HEK293 (cell line): ENCODE measurements at regions not wholly inside any gene's neighbourhood (a gene's known extent, or its start where the extent isn't known, plus 50 kb on each side); places are given as distances from the start of the nearest gene placed in this dataset.

Experiments
- CTCF ChIA-PET: fragments of 350-600 bp; formaldehyde crosslinking; extraction: SDS; loops from one replicate; lab custom pipeline; 2021; ENCODE audit warnings: antibody characterized with exemption; lab: Yijun Ruan, JAX
- POLR2A ChIA-PET: fragments of 300-600 bp; formaldehyde crosslinking; extraction: SDS; loops from one replicate; lab custom pipeline; 2020; ENCODE audit warnings: antibody characterized with exemption, inconsistent platforms; lab: Yijun Ruan, JAX
- H3K27ac ChIP-seq: fragments of 200-500 bp; sonication (Bioruptor generic); 2 replicates; pipeline ENCODE4 v1.5.1; 2014; ENCODE audit warnings: low read depth, low read length, control low read depth, inconsistent platforms; ENCODE audit errors: extremely low read depth
- H3K36me3 ChIP-seq, 2 experiments: fragments of 200-500 bp in 1 of 2; sonication (Bioruptor generic) in 1 of 2; 1 replicate in 1 of 2; 2 replicates in 1 of 2; pipeline ENCODE4 v1.5.1; 2014 to 2017; ENCODE audit warnings: inconsistent platforms in 2 of 2, low read length in 2 of 2; ENCODE audit not compliant: control insufficient read depth in 2 of 2, insufficient read depth in 1 of 2
- H3K4me1 ChIP-seq: fragments of 200-500 bp; sonication (Bioruptor generic); 2 replicates; pipeline ENCODE4 v1.5.1; 2014; ENCODE audit warnings: mild to moderate bottlenecking, low read length, inconsistent platforms; ENCODE audit not compliant: control insufficient read depth, insufficient read depth
- H3K4me3 ChIP-seq: 2 replicates; pipeline ENCODE4 v1.5.1; 2011; ENCODE audit warnings: low read depth, mild to moderate bottlenecking, control low read depth, low read length, moderate library complexity
- H3K9me3 ChIP-seq: fragments of 200-500 bp; sonication (Bioruptor generic); 2 replicates; pipeline ENCODE4 v1.5.1; 2014; ENCODE audit warnings: low read depth, low read length, inconsistent platforms; ENCODE audit not compliant: control insufficient read depth, insufficient read depth
- BCL11B ChIP-seq: fragments of 450-650 bp; formaldehyde crosslinking; IDR thresholded peaks from 2 replicates; pipeline ENCODE4 v1.5.1; 2016; ENCODE audit warnings: low read depth, missing biosample characterization, missing genetic modification characterization
- MZF1 ChIP-seq: fragments of 450-650 bp; formaldehyde crosslinking; IDR thresholded peaks from 2 replicates; pipeline ENCODE4 v1.5.1; 2017; ENCODE audit warnings: missing biosample characterization, missing genetic modification characterization, borderline replicate concordance
- REST ChIP-seq: fragments of 450-650 bp; formaldehyde crosslinking; IDR thresholded peaks from 2 replicates; pipeline ENCODE4 v1.5.1; 2016; ENCODE audit warnings: missing biosample characterization, missing genetic modification characterization
- ZBTB17 ChIP-seq: fragments of 450-650 bp; formaldehyde crosslinking; IDR thresholded peaks from 2 replicates; pipeline ENCODE4 v1.5.1; 2016; ENCODE audit warnings: missing biosample characterization, missing genetic modification characterization
- ZNF174 ChIP-seq: fragments of 450-650 bp; formaldehyde crosslinking; IDR thresholded peaks from 2 replicates; pipeline ENCODE4 v1.5.0; 2017; ENCODE audit warnings: missing biosample characterization, mild to moderate bottlenecking, missing genetic modification characterization
- ZNF404 ChIP-seq: fragments of 450-650 bp; formaldehyde crosslinking; IDR thresholded peaks from 2 replicates; pipeline ENCODE4 v1.5.1; 2017; ENCODE audit warnings: missing biosample characterization, missing genetic modification characterization
- ZNF449 ChIP-seq: fragments of 450-650 bp; formaldehyde crosslinking; IDR thresholded peaks from 2 replicates; pipeline ENCODE4 v1.5.1; 2017; ENCODE audit warnings: missing biosample characterization, mild to moderate bottlenecking, missing genetic modification characterization, moderate library complexity
- ZNF549 ChIP-seq: fragments of 450-650 bp; IDR thresholded peaks from 2 replicates; pipeline ENCODE4 v1.5.1; 2018; ENCODE audit warnings: missing biosample characterization, missing genetic modification characterization, mild to moderate bottlenecking, inconsistent platforms, moderate library complexity
- ZNF639 ChIP-seq: fragments of 450-650 bp; formaldehyde crosslinking; IDR thresholded peaks from 2 replicates; pipeline ENCODE4 v1.5.1; 2016; ENCODE audit warnings: missing biosample characterization, missing genetic modification characterization
- ZSCAN23 ChIP-seq: fragments of 450-650 bp; formaldehyde crosslinking; IDR thresholded peaks from 2 replicates; pipeline ENCODE4 v1.5.1; 2016; ENCODE audit warnings: missing biosample characterization, missing genetic modification characterization
- TF ChIP-seq, protein P1 (sequence below): fragments of 450-650 bp; formaldehyde crosslinking; IDR thresholded peaks from 2 replicates; pipeline ENCODE4 v1.5.1; 2016; ENCODE audit warnings: missing biosample characterization, missing genetic modification characterization
- TF ChIP-seq, protein P2 (sequence below): fragments of 450-650 bp; formaldehyde crosslinking; IDR thresholded peaks from 2 replicates; pipeline ENCODE4 v1.5.1; 2016; ENCODE audit warnings: missing biosample characterization, missing genetic modification characterization

GRCh38 chr15:91568036-91568435, 285.5 kb upstream of the SLCO3A1 start:
- CTCF ChIA-PET, result no interaction called here

More at GRCh38 chr15:91568036-91568435, 285.5 kb upstream of the SLCO3A1 start:
- POLR2A ChIA-PET, result no interaction called here
- Histone ChIP-seq H3K4me3 (no peak overlapping the region), H3K9me3 (no peaks in the 10 kb centered on the region), H3K27ac (no peak overlapping the region), H3K4me1 (peaks cover 19% of the 10 kb centered on the region), H3K36me3 (no peaks in the 10 kb centered on the region)
- TF ChIP-seq ZBTB17 (no peak), ZNF404 (tag by site-specific recombination) (no peak), ZNF174 (tag by site-specific recombination) (no peak), MZF1 (tag by site-specific recombination) (no peak), ZSCAN23 (no peak), BCL11B (no peak), ZNF549 (tag by site-specific recombination) (no peak), ZNF449 (no peak), ZNF639 (tag by site-specific recombination) (no peak), REST (tag by site-specific recombination) (no peak)
- TF ChIP-seq, protein P1, sequence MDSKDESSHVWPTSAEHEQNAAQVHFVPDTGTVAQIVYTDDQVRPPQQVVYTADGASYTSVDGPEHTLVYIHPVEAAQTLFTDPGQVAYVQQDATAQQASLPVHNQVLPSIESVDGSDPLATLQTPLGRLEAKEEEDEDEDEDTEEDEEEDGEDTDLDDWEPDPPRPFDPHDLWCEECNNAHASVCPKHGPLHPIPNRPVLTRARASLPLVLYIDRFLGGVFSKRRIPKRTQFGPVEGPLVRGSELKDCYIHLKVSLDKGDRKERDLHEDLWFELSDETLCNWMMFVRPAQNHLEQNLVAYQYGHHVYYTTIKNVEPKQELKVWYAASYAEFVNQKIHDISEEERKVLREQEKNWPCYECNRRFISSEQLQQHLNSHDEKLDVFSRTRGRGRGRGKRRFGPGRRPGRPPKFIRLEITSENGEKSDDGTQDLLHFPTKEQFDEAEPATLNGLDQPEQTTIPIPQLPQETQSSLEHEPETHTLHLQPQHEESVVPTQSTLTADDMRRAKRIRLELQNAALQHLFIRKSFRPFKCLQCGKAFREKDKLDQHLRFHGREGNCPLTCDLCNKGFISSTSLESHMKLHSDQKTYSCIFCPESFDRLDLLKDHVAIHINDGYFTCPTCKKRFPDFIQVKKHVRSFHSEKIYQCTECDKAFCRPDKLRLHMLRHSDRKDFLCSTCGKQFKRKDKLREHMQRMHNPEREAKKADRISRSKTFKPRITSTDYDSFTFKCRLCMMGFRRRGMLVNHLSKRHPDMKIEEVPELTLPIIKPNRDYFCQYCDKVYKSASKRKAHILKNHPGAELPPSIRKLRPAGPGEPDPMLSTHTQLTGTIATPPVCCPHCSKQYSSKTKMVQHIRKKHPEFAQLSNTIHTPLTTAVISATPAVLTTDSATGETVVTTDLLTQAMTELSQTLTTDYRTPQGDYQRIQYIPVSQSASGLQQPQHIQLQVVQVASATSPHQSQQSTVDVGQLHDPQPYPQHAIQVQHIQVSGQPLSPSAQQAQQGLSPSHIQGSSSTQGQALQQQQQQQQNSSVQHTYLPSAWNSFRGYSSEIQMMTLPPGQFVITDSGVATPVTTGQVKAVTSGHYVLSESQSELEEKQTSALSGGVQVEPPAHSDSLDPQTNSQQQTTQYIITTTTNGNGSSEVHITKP (tag by site-specific recombination), result no peak
- TF ChIP-seq, protein P2, sequence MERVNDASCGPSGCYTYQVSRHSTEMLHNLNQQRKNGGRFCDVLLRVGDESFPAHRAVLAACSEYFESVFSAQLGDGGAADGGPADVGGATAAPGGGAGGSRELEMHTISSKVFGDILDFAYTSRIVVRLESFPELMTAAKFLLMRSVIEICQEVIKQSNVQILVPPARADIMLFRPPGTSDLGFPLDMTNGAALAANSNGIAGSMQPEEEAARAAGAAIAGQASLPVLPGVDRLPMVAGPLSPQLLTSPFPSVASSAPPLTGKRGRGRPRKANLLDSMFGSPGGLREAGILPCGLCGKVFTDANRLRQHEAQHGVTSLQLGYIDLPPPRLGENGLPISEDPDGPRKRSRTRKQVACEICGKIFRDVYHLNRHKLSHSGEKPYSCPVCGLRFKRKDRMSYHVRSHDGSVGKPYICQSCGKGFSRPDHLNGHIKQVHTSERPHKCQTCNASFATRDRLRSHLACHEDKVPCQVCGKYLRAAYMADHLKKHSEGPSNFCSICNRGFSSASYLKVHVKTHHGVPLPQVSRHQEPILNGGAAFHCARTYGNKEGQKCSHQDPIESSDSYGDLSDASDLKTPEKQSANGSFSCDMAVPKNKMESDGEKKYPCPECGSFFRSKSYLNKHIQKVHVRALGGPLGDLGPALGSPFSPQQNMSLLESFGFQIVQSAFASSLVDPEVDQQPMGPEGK (tag by site-specific recombination), result no peak
